Superior temporal gyrus (tissue), 1 donor: ENCODE measurements at regions not wholly inside any gene's neighbourhood (a gene's known extent, or its start where the extent isn't known, plus 50 kb on each side); places are given as distances from the start of the nearest gene placed in this dataset.
"Not testable (repeated sequence)": the region's sequence is repeated elsewhere in the genome, so short reads cannot be mapped to it uniquely, and the experiment has no call there.

Experiments used
- DNase-seq: peaks from one replicate; pipeline ENCODE4 v3.0.0-alpha.2; 2016; ENCODE audit errors: extremely low spot score

- no peak for DNase-seq
Measured at GRCh38 chr4:55251342-55251741, 94.7 kb upstream of the SRD5A3 start.

GRCh38 chr4:55251896-55252295 lies 94.1 kb upstream of the SRD5A3 start:
- no peak for DNase-seq

GRCh38 chr4:55253948-55254593 lies 92.0 kb upstream of the SRD5A3 start:
- DNase-seq: no peak

GRCh38 chr4:55255179-55255578 lies 90.9 kb upstream of the SRD5A3 start:
- DNase-seq: no peak

- no peak for DNase-seq
Measured at GRCh38 chr4:55256787-55257186, 89.3 kb upstream of the SRD5A3 start.

- no peak for DNase-seq
Measured at GRCh38 chr4:55258152-55258865, 87.7 kb upstream of the SRD5A3 start.

GRCh38 chr4:55259294-55259693 lies 86.7 kb upstream of the SRD5A3 start:
- DNase-seq: no peak

- no peak for DNase-seq
Measured at GRCh38 chr4:55269470-55269869, 76.6 kb upstream of the SRD5A3 start.

GRCh38 chr4:55269995-55270394 lies 76.0 kb upstream of the SRD5A3 start:
- no peak for DNase-seq

- no peak for DNase-seq
Measured at GRCh38 chr4:55270481-55270880, 75.6 kb upstream of the SRD5A3 start.

GRCh38 chr4:55272102-55272501 lies 73.9 kb upstream of the SRD5A3 start:
- DNase-seq: no peak

GRCh38 chr4:55272589-55272988 lies 73.5 kb upstream of the SRD5A3 start:
- DNase-seq: no peak

GRCh38 chr4:55277011-55277410 lies 69.0 kb upstream of the SRD5A3 start:
- DNase-seq: no peak

- no peak for DNase-seq
Measured at GRCh38 chr4:55278316-55278715, 67.7 kb upstream of the SRD5A3 start.

- not testable (repeated sequence) for DNase-seq
Measured at GRCh38 chr4:55280474-55280873, 65.6 kb upstream of the SRD5A3 start.

- not testable (repeated sequence) for DNase-seq
Measured at GRCh38 chr4:55281118-55281683, 64.8 kb upstream of the SRD5A3 start.

- DNase-seq: no peak
Measured at GRCh38 chr4:55284331-55284730, 61.7 kb upstream of the SRD5A3 start.

- no peak for DNase-seq
Measured at GRCh38 chr4:55291227-55291640, 54.8 kb upstream of the SRD5A3 start.

GRCh38 chr4:55296096-55296495 lies 49.9 kb upstream of the SRD5A3 start:
- no peak for DNase-seq
